ENCODE measurements at regions not wholly inside any gene's neighbourhood (a gene's known extent, or its start where the extent isn't known, plus 50 kb on each side); places are given as distances from the start of the nearest gene placed in this dataset.
A peak's percentile ranks its signal among the peaks of the same experiment; 100 is the strongest.

DNA sequence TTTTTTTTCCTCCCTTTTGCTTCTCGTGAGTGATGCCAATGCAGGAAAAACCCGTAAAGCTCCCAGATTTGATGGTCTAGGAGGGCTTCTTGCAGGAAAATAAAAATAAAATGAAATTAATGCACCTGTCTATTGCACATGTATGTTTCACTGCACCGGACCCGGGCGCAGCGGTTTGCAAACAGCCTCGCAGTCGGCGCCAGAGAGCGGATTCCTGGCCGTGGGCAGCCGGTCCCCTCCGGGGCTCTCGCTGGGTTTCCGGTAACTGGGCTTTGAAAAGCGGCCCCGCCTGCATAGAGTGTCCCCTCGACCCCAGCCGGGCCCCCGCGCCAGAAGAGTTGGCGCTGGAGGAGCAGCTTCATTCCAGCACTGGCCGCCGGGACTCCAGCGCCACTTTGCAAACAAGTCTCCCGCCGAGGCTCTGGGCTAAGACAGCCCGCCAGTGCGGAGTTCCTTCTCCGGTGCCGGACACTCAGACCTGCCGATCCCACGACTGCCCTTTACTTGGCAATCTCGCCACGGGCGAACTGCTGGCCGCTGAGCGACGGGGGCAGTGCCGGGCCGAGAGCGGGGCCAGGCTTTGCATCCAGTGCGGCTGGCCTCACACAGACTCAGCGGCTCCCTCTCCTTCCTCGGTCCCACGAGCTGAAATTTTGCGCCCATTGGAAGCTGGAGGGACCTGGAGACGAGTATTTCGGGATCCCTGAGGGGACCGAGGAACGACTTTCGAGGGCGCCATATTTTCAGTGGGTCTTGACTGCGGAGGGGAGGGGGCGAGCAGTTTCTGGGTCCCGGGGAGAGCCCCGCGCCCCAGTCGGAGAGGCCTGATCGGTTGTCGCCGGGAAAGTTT, 225.9 kb upstream of the C2CD4B start:
- Mint-ChIP-seq H3K9me3 (no peaks in the 10 kb centered on the region), H3K27ac (peak overlapping the region; percentile 67), H3K4me1 (peaks cover 18% of the 10 kb centered on the region), H3K4me3 (peak overlapping the region; percentile 94), H3K36me3 (no peaks in the 10 kb centered on the region), H3K27me3 (peaks cover 39% of the 10 kb centered on the region)
- peak; percentile 36 for DNase-seq

DNA sequence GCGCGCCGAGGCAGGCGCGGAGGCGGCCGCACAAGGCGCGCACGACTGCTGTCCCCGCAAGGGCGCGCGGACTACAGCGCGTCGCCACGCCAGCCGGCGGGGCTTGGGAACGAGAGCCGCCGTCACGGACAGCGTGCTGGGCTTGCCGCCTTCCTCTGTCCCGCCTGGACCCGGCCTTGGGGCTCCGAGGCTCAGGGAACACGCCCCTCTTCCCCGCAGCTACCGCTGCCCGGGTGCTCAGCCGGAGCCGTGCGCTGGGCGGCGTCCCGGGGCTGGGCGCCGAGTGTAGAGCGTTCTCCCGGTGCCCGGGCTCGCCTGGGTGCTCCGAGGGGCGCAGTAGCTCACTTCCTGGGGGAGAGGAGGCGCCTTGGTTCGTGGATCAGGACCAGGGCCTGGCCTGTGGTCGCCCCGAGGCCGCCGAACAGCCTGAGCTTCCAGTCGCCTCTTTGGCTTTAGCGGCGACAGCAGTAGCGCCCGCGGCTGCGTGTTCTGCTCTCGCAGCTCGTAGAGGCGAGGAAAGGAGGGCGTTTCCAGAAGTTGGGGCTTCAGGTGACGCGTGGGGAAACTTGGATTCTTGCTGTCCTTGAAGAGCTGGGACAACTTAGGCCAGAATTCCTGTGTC, 226.7 kb upstream of the C2CD4B start:
- Mint-ChIP-seq H3K9me3 (no peaks in the 10 kb centered on the region), H3K27me3 (peaks cover 40% of the 10 kb centered on the region), H3K36me3 (no peaks in the 10 kb centered on the region), H3K4me3 (peak overlapping the region; percentile 94), H3K27ac (no peak overlapping the region), H3K4me1 (peaks cover 18% of the 10 kb centered on the region)
- peak; percentile 40 for DNase-seq

DNA sequence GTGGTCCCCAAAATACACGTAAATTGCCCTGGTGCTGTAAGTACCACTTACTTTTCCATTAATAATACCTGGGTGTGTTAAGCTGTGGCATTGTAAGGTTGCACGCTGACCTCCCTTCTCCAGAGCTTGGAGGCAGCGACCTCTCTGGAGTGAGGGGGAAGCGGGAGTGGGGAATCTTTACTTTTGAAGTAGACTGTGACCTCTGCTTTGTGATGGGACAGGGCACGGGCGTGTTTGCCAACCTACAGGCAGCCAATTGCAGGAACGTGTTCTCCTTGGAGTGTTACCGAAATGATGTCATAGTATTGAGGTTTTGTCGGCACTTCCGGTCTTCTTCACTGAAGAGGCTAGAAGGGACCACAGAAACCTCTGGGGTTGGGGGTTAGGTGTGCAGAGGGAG, 227.3 kb upstream of the C2CD4B start:
- Mint-ChIP-seq H3K36me3 (no peaks in the 10 kb centered on the region), H3K4me1 (peaks cover 18% of the 10 kb centered on the region), H3K4me3 (peak overlapping the region; percentile 94), H3K9me3 (no peaks in the 10 kb centered on the region), H3K27me3 (peaks cover 39% of the 10 kb centered on the region), H3K27ac (no peak overlapping the region)
- peak; percentile 14 for DNase-seq

DNA sequence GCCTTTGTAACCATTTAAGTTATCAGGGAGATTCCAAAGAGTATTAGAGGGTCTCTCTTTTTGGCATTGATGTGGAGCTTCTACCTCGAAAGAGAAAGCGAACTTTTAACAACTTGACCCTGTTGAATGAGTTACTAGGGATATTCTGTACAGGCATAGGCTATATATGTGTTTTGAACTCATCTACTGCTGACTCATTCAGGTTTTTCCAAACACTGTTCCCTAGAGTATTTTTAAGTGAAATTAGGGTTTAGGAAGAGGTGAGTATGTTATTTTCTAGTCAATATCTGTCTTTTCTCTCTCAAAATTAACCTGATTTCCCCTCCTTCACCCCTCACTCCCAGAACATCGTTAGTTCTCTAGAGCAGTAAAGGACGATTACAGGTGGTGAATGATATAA, 228.1 kb upstream of the C2CD4B start:
- peaks cover 18% of the 10 kb centered on the region for H3K4me1 Mint-ChIP-seq
- peaks cover 1% of the 10 kb centered on the region for H3K36me3 Mint-ChIP-seq
- H3K27me3 Mint-ChIP-seq: peaks cover 36% of the 10 kb centered on the region
- no peak overlapping the region for H3K4me3 Mint-ChIP-seq
- no peak overlapping the region for H3K27ac Mint-ChIP-seq
- H3K9me3 Mint-ChIP-seq: no peaks in the 10 kb centered on the region
- no peak for DNase-seq

DNA sequence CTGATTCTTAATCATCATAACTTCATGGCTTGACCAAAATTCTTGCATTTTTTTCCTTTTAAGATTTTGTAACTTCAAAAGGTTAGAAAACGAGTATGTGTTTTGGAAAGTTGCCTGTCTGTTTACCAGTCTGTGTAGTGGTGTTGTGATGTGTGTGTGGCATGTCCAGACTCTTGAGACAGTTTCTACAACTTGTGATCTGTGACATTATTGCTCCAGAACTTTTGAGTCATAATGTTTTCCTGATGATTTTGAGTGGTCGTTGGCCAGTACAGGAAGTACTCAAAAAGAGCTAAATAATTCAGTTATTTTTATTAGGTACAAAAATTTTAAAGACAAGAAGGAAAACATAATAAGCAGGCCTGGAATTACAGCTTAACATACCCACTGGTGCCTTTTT, 229.0 kb upstream of the C2CD4B start:
- H3K4me3 Mint-ChIP-seq: no peak overlapping the region
- no peak overlapping the region for H3K27ac Mint-ChIP-seq

DNA sequence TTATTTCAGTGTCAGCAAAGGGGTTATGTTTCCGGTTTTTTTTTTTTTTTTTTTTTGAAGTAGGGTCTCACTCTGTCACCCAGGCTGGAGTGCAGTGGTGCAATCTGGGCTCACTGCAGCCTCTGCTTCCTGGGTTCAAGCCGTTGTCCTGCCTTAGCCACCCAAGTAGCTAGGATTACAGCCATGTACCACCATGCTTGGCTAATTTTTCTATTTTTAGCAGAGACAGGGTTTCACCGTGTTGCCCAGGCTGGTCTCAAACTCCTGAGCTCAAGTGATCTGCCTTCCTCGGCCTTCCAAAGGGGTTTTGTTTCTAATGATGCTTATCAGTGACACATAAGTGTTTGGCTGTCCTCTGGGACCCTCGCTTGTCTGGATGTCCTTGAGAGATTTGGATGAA, 235.7 kb upstream of the C2CD4B start:
- H3K27ac Mint-ChIP-seq: no peak overlapping the region
- DNase-seq: no peak
- peaks cover 32% of the 10 kb centered on the region for H3K27me3 Mint-ChIP-seq
- H3K36me3 Mint-ChIP-seq: peaks cover 5% of the 10 kb centered on the region
- no peak overlapping the region for H3K4me3 Mint-ChIP-seq
- H3K4me1 Mint-ChIP-seq: no peaks in the 10 kb centered on the region
- peaks cover 10% of the 10 kb centered on the region for H3K9me3 Mint-ChIP-seq

More for the DNA sequence above, 229.0 kb upstream of the C2CD4B start:
- no peak for DNase-seq
- peaks cover 5% of the 10 kb centered on the region for H3K36me3 Mint-ChIP-seq
- peaks cover 18% of the 10 kb centered on the region for H3K4me1 Mint-ChIP-seq
- H3K27me3 Mint-ChIP-seq: peaks cover 41% of the 10 kb centered on the region
- H3K9me3 Mint-ChIP-seq: peaks cover 4% of the 10 kb centered on the region

DNA sequence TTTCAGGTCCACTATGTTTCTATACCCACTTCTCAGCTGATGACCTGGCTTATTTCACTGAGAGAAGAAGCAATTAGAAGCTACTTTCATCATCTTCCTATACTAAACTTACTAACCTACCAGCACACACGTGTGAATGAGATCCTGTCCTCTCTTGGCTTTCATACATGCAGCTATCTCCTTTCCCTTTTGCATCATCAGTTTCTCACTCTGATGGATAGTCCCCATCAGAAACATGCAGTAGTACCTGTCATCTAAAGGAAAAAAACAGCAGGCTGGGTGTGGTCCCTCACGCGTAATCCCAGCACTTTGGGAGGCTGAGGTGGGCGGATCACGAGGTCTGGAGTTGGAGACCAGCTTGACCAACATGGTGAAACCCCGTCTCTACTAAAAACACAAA, 237.6 kb upstream of the C2CD4B start:
- peaks cover 10% of the 10 kb centered on the region for H3K9me3 Mint-ChIP-seq
- peaks cover 5% of the 10 kb centered on the region for H3K36me3 Mint-ChIP-seq
- no peaks in the 10 kb centered on the region for H3K4me1 Mint-ChIP-seq
- H3K4me3 Mint-ChIP-seq: no peak overlapping the region
- H3K27ac Mint-ChIP-seq: no peak overlapping the region
- H3K27me3 Mint-ChIP-seq: peaks cover 30% of the 10 kb centered on the region
- no peak for DNase-seq

DNA sequence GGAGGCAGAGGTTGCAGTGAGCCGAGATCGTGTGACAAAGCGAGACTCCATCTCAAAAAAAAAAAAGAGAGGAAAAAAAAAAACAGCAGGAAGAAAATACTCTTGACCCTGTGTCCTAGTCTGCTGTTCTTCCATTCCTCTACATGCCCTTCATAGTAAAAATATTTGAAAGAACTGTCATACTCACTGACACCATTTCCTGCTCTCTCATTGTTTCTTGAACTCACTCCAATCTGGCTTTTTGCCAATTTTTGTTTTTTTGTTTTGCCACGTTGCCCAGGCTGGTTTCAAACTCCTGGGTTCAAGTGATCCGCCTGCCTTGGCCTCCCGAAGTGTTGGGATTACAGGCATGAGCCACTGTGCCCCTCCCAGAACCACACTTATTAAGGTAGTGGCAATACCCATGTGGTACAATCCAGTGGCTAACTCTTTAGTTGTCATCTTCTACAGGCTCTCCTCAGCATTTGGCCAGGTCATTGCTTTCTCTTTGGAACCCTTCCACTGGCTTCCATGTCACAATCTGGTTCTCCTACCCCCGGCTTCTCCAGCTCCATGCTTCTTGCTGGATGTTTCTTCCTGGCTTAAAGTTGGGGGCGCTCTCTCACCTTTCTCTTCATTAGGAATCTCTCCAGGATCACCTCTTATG, 238.2 kb upstream of the C2CD4B start:
- Mint-ChIP-seq H3K27me3 (peaks cover 28% of the 10 kb centered on the region), H3K4me1 (no peaks in the 10 kb centered on the region), H3K9me3 (peaks cover 9% of the 10 kb centered on the region), H3K36me3 (peaks cover 3% of the 10 kb centered on the region), H3K4me3 (no peak overlapping the region), H3K27ac (no peak overlapping the region)
- DNase-seq: no peak

DNA sequence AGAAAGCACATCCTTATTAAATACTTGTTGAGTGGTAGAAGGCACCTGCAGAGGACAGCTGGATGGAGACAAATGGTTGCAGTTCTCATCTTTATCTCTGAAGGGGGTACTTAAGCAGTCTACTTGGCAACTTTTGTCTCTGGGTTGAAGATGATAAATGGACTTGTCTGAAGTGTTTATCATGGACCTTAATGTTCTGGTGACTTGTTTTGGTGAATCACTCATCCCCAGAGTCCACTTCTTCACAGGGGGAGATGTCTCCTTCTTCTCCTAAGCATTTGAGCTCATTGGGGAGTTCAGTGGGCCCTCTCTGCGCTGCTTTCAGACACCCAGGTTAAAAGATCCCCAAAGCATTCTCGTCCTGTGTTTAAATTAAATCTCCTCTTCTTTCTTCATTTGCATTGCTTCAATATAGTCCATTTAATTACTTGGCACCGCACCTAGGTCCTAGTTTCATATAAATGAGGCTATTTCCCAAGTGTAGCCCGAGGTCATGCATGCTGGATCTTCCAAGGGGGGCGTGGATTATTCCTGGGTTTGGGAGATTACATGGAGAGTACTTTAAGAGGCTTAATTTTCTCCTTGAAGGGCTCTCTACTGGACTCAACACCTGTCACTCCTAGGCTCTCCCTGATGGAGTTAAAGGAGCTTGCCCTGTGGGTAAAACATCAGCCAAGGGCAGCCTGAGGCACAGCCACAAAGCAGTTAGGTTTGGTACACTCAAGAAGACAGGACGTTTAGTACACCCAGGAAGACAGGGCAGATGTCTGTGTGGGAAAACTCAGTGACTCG, 239.3 kb upstream of the C2CD4B start:
- Mint-ChIP-seq H3K27ac (no peak overlapping the region), H3K4me1 (no peaks in the 10 kb centered on the region), H3K4me3 (no peak overlapping the region), H3K36me3 (no peaks in the 10 kb centered on the region), H3K27me3 (peaks cover 22% of the 10 kb centered on the region), H3K9me3 (peaks cover 6% of the 10 kb centered on the region)
- DNase-seq: no peak

DNA sequence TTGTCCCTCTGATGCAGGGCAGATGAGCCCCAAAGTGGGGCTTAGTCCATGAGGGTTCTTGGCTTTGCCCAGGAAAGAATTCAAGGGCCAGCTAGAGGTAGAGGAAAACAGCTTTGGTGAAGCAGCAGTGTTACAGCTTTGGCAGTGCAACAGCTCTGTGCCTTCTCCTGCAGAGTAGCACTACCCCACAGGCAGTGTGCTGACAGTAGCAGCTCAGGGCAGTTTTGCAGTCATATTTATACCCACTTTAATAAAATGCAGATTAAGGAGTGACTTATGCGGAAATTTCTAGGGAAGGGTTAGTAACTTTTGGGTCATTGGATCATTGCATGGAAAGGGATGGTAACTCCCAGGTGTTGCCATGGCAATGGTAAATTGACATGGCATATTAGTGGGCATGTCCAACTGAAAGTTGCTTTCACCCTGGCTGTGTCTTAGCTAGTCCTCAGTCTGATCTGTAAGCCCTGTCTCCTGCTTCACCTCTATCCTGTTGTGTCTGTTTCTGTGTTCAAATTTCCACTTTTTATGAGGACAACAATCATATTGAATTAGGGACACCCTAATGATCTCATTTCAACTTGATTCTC, 241.3 kb upstream of the C2CD4B start:
- H3K4me1 Mint-ChIP-seq: no peaks in the 10 kb centered on the region
- H3K27me3 Mint-ChIP-seq: peaks cover 18% of the 10 kb centered on the region
- no peak for DNase-seq
- no peak overlapping the region for H3K27ac Mint-ChIP-seq
- H3K9me3 Mint-ChIP-seq: no peaks in the 10 kb centered on the region
- no peaks in the 10 kb centered on the region for H3K36me3 Mint-ChIP-seq
- no peak overlapping the region for H3K4me3 Mint-ChIP-seq

DNA sequence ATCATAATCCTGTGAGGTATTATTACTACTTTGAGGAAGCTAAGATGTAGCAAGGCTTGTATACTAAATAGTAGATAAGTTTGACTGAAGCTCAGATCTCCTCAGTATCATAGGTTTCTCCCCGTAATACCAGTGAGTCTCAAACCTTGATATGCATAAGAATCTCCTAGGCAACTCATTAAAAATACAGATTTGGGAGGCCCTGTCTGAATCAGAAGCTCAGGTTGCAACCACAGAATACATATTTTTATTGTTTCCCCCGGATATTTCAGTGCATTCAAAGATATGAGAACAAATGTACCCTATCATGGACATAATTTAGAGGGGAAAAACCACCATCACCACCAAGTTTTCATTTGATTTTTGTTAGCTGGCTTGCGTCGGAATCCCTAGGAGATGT, 242.1 kb upstream of the C2CD4B start:
- DNase-seq: no peak
- Mint-ChIP-seq H3K27ac (no peak overlapping the region), H3K9me3 (no peaks in the 10 kb centered on the region), H3K4me3 (no peak overlapping the region), H3K4me1 (no peaks in the 10 kb centered on the region), H3K36me3 (no peaks in the 10 kb centered on the region), H3K27me3 (peaks cover 14% of the 10 kb centered on the region)

DNA sequence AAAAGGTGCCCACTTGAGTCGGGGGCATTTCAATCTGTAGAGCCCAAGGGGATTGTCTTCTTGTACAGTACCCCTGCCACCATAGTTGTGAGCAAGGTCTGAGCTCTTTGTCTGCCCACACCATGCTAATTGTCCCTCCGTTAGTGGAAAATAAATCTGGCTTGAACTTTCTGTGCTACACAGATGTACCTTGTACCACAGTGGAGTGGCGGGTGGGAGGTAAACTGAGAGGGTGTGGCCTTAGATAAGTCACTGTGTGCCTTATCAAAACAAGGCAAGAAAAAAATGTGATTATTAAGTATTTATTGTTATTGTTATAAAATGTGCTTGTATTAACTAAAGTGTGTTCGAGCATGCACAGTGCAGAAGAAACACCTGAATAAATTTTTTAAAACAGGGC, 242.9 kb upstream of the C2CD4B start:
- no peak overlapping the region for H3K27ac Mint-ChIP-seq
- H3K36me3 Mint-ChIP-seq: no peaks in the 10 kb centered on the region
- H3K4me3 Mint-ChIP-seq: no peak overlapping the region
- no peak for DNase-seq
- H3K4me1 Mint-ChIP-seq: no peaks in the 10 kb centered on the region
- peaks cover 14% of the 10 kb centered on the region for H3K27me3 Mint-ChIP-seq
- no peaks in the 10 kb centered on the region for H3K9me3 Mint-ChIP-seq

DNA sequence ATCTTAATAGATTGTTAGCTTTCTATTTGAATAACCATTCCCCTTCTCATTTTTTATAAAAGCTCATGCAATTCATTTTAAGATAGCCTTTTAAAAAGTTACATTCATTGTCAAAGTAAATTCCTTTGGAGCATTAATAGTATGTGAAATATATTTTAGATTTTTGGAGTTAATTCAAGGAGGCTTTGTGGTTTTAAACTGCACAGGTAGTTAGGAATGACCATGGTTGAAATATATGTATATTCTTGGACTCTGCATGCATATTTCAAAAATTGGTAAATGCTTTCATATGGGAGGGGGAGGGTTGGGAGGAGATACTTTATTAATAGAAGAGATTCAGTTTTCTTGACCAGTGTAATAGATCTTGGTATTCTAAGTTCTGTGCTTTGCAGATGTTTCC, 244.4 kb upstream of the C2CD4B start:
- no peak overlapping the region for H3K27ac Mint-ChIP-seq
- no peak overlapping the region for H3K4me3 Mint-ChIP-seq
- H3K36me3 Mint-ChIP-seq: no peaks in the 10 kb centered on the region
- no peaks in the 10 kb centered on the region for H3K9me3 Mint-ChIP-seq
- H3K27me3 Mint-ChIP-seq: peaks cover 8% of the 10 kb centered on the region
- H3K4me1 Mint-ChIP-seq: no peaks in the 10 kb centered on the region
- no peak for DNase-seq

DNA sequence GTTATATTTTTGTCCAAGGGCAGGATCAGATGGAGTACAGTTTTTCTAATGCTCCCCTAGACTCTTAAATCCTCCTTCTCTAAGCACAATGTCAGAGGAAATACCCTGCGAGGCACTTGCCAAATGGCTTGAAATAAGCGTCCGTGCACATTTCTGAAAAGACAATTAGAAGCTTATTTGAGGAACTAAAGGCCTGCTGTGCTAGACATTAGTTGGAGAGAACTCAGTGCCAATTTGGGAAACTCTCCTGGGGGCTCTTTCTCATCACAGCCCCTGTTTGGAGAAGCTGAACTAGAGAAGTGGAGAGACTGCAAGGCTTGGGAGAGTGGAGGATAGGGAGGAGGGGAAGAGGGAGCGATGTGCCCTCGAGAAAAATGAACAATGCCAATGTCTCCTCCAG, 247.6 kb upstream of the C2CD4B start:
- peaks cover 5% of the 10 kb centered on the region for H3K27me3 Mint-ChIP-seq
- DNase-seq: no peak
- no peak overlapping the region for H3K4me3 Mint-ChIP-seq

DNA sequence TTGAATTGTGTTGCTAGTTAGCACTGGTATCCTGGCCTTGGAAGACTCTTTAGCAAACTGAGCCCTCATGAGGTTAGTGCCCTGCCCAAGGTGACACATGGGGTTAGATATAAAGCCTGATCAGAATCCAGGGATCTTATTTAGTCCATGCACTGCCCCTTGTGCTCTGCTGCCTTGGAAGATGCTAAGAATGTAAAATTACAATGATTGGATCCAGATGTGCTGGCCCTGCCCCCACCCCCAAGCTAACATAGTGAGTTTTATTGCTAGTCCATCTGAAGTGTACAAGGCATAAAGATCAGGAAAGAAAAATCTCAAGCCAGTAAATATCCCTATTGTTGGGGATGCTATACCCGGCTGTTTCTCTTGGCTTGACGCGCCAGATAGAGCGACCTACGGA, 248.1 kb upstream of the C2CD4B start:
- no peak overlapping the region for H3K27ac Mint-ChIP-seq
- no peaks in the 10 kb centered on the region for H3K36me3 Mint-ChIP-seq
- H3K27me3 Mint-ChIP-seq: peaks cover 5% of the 10 kb centered on the region
- no peaks in the 10 kb centered on the region for H3K9me3 Mint-ChIP-seq
- DNase-seq: no peak
- H3K4me1 Mint-ChIP-seq: no peaks in the 10 kb centered on the region
- no peak overlapping the region for H3K4me3 Mint-ChIP-seq

More for the DNA sequence above, 247.6 kb upstream of the C2CD4B start:
- H3K9me3 Mint-ChIP-seq: no peaks in the 10 kb centered on the region
- no peaks in the 10 kb centered on the region for H3K36me3 Mint-ChIP-seq
- H3K4me1 Mint-ChIP-seq: no peaks in the 10 kb centered on the region
- no peak overlapping the region for H3K27ac Mint-ChIP-seq

Measured in activated naive CD8-positive, alpha-beta T cell treated with anti-CD3 and anti-CD28 coated beads for 36 hours (primary cell).